ENCODE measurements at regions not wholly inside any gene's neighbourhood (a gene's known extent, or its start where the extent isn't known, plus 50 kb on each side); places are given as distances from the start of the nearest gene placed in this dataset.

GRCh38 chr1:224873434-224874369 is 55.8 kb upstream of the DNAH14 start (continued):
- TF ChIP-seq AEBP2 (tag by site-specific recombination; IDR thresholded peaks at IDR 0.05; ENCODE audit: borderline replicate concordance), result no peak
- no peak for TF ChIP-seq ZNF510 (tag by site-specific recombination; IDR thresholded peaks at IDR 0.05; ENCODE audit: insufficient replicate concordance)
- no peak for TF ChIP-seq ZSCAN23 (tag by site-specific recombination; IDR thresholded peaks at IDR 0.05)
- no peak for TF ChIP-seq YY1 (tag by site-specific recombination; IDR thresholded peaks at IDR 0.05)
- peak; percentile 82 for TF ChIP-seq ZNF561 (tag by site-specific recombination; IDR thresholded peaks at IDR 0.05; ENCODE audit: borderline replicate concordance)
- no peak for TF ChIP-seq KLF8 (tag by site-specific recombination; IDR thresholded peaks at IDR 0.05)
- TF ChIP-seq ZNF658 (tag by site-specific recombination; IDR thresholded peaks at IDR 0.05), result no peak
- TF ChIP-seq HOXC10 (CRISPR knock-in tag; IDR thresholded peaks at IDR 0.05), result no peak
- TF ChIP-seq REST (tag by site-specific recombination; IDR thresholded peaks at IDR 0.05), result no peak
- TF ChIP-seq ZNF404 (tag by site-specific recombination; IDR thresholded peaks at IDR 0.05), result no peak
- TF ChIP-seq FEZF1 (tag by site-specific recombination; IDR thresholded peaks at IDR 0.05), result peak; percentile 81
- peak; percentile 40; the same call in 1 of the 2 replicates for TF ChIP-seq ZNF664 (tag by site-specific recombination; IDR thresholded peaks at IDR 0.05)
- peak; percentile 66 for TF ChIP-seq ZSCAN16 (tag by site-specific recombination; IDR thresholded peaks at IDR 0.05)
- TF ChIP-seq ZNF529 (tag by site-specific recombination; IDR thresholded peaks at IDR 0.05; ENCODE audit: insufficient replicate concordance), result no peak
- peak; percentile 76 for TF ChIP-seq SCRT1 (tag by site-specific recombination; IDR thresholded peaks at IDR 0.05; ENCODE audit: borderline replicate concordance)
- no peak for TF ChIP-seq ZNF626 (tag by site-specific recombination; IDR thresholded peaks at IDR 0.05)
- 0 out of 2 replicates have a peak, but pooled peaks have one; percentile 21 for TF ChIP-seq IKZF3 (tag by site-specific recombination; IDR thresholded peaks at IDR 0.05)
- TF ChIP-seq SP7 (tag by site-specific recombination; IDR thresholded peaks at IDR 0.05), result peak; percentile 31; the same call in 1 of the 2 replicates
- TF ChIP-seq ZBTB10 (tag by site-specific recombination; IDR thresholded peaks at IDR 0.05), result no peak
- TF ChIP-seq WT1 (tag by site-specific recombination; IDR thresholded peaks at IDR 0.05), result peak; percentile 61
- TF ChIP-seq ZNF280C (tag by site-specific recombination; IDR thresholded peaks at IDR 0.05), result no peak
- TF ChIP-seq HIC1 (tag by site-specific recombination; IDR thresholded peaks at IDR 0.05), result no peak
- no peak for TF ChIP-seq ZNF488 (tag by site-specific recombination; IDR thresholded peaks at IDR 0.05)
- TF ChIP-seq ZNF747 (tag by site-specific recombination; IDR thresholded peaks at IDR 0.05), result no peak
- no peak for TF ChIP-seq ZNF157 (tag by site-specific recombination; IDR thresholded peaks at IDR 0.05)

All from HEK293 (cell line).